Body of pancreas (tissue), 4 donors: ENCODE measurements at regions not wholly inside any gene's neighbourhood (a gene's known extent, or its start where the extent isn't known, plus 50 kb on each side); places are given as distances from the start of the nearest gene placed in this dataset.
"Not testable (repeated sequence)": the region's sequence is repeated elsewhere in the genome, so short reads cannot be mapped to it uniquely, and the experiment has no call there.

Experiments
- POLR2A ChIP-seq, 3 donors: fragments of 450-650 bp; IDR thresholded peaks; one replicate each; pipeline ENCODE4 v1.6.1; 2016; ENCODE audit warnings: antibody characterized with exemption in 3 of 3, mild to moderate bottlenecking in 2 of 3
- TF ChIP-seq, protein P1 (sequence below), 7 experiments: fragments of 450-650 bp in 4 of 7; fragments of 200-600 bp in 3 of 7; sonication (generic) in 3 of 7; IDR thresholded peaks; one replicate each; pipeline ENCODE4 v1.5.1; 2016 to 2019; ENCODE audit warnings: antibody characterized with exemption in 7 of 7

DNA sequence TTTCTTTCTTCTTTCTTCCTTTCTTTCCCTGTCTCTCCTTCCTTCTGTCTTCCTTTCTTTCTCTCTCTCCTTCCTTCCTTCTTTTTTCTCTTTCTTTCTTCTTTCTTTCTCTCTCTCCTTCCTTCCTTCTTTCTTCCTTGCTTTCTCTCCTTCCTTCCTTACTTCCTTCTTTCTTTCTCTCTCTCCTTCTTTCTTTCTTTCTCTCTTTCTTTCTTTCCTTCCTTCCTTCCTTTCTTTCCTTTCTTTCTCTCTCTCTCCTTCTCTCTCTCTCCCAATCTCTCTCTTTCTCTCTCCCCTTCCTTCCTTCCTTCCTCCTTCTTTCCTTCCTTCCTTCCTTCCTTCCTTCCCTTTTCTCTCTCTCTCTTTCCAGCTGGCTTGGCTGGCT, 2806.6 kb downstream of the RPIA start:
- TF ChIP-seq, protein P1, sequence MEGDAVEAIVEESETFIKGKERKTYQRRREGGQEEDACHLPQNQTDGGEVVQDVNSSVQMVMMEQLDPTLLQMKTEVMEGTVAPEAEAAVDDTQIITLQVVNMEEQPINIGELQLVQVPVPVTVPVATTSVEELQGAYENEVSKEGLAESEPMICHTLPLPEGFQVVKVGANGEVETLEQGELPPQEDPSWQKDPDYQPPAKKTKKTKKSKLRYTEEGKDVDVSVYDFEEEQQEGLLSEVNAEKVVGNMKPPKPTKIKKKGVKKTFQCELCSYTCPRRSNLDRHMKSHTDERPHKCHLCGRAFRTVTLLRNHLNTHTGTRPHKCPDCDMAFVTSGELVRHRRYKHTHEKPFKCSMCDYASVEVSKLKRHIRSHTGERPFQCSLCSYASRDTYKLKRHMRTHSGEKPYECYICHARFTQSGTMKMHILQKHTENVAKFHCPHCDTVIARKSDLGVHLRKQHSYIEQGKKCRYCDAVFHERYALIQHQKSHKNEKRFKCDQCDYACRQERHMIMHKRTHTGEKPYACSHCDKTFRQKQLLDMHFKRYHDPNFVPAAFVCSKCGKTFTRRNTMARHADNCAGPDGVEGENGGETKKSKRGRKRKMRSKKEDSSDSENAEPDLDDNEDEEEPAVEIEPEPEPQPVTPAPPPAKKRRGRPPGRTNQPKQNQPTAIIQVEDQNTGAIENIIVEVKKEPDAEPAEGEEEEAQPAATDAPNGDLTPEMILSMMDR (IDR thresholded peaks at IDR 0.05): not testable (repeated sequence)
- TF ChIP-seq POLR2A (IDR thresholded peaks at IDR 0.05): not testable (repeated sequence)
